GM21737 (cell line): ENCODE measurements at regions not wholly inside any gene's neighbourhood (a gene's known extent, or its start where the extent isn't known, plus 50 kb on each side); places are given as distances from the start of the nearest gene placed in this dataset.

Experiments used
- ATAC-seq: cut with Tn5 transposase; IDR thresholded peaks from one replicate; pipeline ENCODE4 v1.9.1; 2021; ENCODE audit warnings: mild to moderate bottlenecking, moderate library complexity; ENCODE audit not compliant: unreplicated experiment

- no peak for ATAC-seq
Observed at GRCh38 chr11:92317222-92317621, 92.6 kb downstream of the FAT3 start.

DNA sequence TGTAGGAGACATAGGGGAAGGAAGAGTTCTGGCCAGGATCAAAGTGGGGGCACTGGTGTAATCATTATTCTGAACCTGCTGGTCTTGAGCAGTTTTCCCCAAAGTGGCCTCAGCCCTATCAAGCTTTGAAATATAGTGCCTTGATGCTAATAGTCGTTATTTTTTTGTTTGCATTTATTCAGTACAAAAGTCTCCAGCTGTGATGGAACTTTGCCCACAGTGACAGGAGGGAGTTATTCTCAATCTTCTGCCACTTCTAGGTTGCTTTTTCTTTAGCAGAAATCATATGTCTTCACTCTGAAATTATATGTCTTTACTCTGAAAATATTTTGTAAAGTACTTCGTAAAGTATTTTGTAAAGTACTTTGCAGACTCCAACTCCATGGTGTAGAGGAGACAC, 93.1 kb downstream of the FAT3 start:
- no peak for ATAC-seq

DNA sequence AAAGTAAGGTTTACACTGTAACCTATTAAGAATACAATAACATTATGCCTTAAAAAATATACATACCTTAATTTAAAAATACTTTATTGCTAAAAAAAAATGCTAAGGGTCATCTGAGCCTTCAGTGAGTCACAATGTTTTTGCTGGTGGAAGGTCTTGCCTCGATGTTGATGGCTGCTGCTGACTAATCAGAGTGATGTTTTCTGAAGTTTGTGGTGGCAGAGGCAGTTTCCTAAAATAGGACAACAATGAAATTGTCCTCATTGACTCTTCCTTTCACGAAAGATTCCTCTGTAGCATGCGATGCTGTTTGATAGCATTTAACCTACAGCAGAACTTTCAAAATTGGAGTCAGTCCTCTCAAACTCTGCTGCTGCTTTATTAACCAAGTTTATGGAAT, 97.6 kb downstream of the FAT3 start:
- no peak for ATAC-seq

DNA sequence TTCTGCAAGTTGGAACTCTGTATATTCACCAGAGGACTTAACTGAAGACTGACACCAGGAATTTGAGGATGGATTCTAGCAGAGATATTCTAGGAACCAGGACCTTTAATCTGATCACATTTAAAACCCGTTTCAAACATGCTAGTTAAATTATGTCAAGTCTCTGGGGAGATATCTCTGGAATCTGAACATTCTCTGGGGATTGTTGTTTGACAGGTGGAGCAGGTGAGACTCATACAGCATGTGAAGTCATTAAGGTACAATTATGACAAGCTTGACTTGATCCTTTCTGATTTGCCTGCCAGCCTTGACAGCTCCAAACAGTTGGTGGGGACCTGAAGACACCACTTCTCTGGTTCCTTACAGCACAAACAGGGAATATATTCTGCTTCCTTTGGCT, 100.3 kb downstream of the FAT3 start:
- no peak for ATAC-seq

DNA sequence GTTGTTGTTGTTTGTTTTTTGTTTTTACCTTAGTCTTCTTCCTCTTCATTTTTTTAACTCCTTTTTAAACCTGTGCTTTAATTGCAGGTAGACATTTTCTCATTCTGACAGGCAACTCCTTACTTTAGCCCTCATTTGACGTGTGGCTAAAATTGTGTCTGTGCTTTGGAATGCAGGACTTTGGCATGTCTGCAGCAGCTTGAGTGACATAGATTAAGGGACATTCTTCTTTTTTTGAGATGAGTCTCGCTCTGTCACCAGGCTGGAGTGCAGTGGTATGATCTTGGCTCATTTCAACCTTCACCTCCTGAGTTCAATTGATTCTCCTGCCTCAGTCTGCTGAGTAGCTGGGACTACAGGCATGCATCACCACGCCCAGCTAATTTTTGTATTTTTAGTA, 100.8 kb downstream of the FAT3 start:
- ATAC-seq = no peak

- ATAC-seq = no peak
Observed at GRCh38 chr11:92329137-92329536, 104.5 kb downstream of the FAT3 start.

- no peak for ATAC-seq
Observed at GRCh38 chr11:92329646-92330045, 105.0 kb downstream of the FAT3 start.

DNA sequence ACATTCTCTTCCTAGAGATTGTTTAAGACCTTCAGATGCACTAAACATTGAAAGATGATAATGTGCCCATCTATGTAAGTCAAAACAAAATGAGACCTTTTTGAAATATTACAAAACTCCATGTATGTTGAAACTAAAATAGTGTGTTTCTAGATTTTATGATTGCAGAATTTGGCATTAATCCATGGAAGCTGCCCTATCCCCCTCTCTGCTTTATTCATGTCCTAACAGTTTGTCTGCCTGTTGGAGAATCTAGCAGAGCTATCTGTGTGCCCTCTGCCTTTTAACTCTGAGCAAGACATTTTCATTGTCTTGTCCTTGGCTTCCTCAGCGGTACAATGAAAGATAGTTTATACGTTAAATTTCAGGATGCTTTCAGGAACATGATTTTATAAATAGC, 105.5 kb downstream of the FAT3 start:
- no peak for ATAC-seq

GRCh38 chr11:92332986-92333385, 108.4 kb downstream of the FAT3 start:
- ATAC-seq = no peak

- no peak for ATAC-seq
Observed at GRCh38 chr11:92340839-92341238, 116.2 kb downstream of the FAT3 start.

- ATAC-seq = no peak
Observed at GRCh38 chr11:92342034-92342720, 117.6 kb downstream of the FAT3 start.

- ATAC-seq = no peak
Observed at GRCh38 chr11:92342886-92343285, 118.3 kb downstream of the FAT3 start.

GRCh38 chr11:92346220-92346619, 121.6 kb downstream of the FAT3 start:
- no peak for ATAC-seq

- ATAC-seq = no peak
Observed at GRCh38 chr11:92347454-92347853, 122.8 kb downstream of the FAT3 start.

DNA sequence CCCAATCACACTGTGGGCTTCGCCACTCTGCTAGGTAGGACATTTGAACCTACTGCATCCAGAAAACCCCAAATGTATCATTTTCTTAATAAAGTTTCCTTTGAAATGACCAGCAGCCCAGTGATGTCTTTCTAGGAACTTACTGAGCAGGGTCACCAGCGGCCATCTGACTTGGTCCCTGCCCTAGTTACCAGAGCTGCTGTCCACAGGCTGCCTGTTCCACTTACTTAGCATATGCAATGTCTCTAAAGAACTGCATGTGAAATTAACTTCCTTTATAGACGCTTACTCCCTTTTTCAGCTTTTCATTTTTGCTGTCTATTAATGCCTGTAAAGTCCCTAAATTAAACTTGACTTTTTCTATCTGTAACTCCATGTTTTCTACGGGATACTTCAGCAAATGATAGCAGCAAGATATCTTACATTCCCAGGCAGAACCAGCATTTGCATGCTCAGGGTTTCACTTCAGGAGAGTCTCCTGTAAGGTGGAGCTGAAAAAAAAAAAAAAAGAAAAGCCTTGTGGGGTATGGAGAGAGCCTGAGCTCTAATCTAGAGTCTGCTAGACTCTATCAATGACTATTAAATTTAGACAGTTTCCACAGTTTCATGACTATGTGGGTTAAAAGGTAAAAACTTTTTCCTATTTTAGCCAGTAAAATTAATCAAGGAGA, 125.0 kb downstream of the FAT3 start:
- no peak for ATAC-seq

DNA sequence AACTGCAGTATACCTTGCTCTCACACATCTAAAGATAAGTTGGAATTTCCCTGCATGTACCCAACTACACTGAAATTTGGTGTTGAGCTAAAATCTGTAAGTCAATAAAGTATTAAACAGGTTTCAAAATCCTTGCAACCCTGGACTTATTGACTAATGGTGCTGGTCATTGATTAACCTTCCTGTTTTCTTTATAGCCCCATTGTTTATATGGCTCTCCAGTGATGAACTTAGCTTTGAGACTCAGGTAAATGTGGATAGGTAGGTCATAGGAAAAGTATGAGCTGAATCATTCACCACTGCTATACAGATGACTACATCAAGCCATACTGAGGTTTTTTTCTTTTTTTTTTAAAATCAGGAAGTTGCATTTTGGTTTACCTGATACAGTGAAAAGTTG, 132.7 kb downstream of the FAT3 start:
- no peak for ATAC-seq

DNA sequence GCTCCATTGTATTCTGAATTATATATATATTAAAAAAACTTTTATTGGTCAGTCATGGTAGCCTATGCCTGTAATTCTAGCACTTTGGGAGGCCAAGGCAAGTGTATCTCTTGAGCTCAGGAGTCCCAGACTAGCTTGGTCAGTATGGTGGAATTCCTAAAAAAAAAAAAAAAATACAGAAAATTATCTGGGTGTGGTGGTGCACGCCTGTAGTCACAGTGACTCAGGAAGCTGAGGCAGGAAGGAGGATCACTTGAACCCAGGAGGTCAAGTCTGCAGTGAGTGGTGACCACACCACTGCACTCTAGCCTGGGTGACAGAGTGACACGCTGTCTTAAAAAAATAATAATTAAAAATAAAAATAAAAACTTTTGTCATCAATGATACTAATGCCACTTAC, 133.2 kb downstream of the FAT3 start:
- no peak for ATAC-seq

GRCh38 chr11:92361551-92361950, 136.9 kb downstream of the FAT3 start:
- ATAC-seq = no peak

- ATAC-seq = no peak
Observed at GRCh38 chr11:92362989-92363388, 138.4 kb downstream of the FAT3 start.

- no peak for ATAC-seq
Observed at GRCh38 chr11:92364177-92364576, 139.6 kb downstream of the FAT3 start.

- ATAC-seq = no peak
Observed at GRCh38 chr11:92376146-92376599, 151.6 kb downstream of the FAT3 start.

DNA sequence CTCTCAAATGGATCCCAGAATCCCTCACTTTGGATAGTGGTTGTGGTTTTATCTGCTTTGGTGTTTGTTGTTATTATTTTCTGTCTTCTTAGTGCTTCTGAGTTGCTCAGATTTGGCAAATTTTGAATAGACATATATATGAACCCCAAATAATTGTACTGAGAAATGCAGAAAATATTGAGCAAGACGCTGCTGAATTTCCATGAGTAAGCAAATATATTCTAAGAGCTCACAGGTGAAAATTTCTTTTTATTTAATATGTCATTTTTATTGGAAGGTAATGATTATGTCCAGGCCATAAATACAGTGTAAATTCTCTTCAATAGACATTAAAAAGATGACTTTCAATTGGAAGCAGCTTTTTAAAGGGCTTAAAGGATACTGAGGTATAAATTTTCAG, 152.1 kb downstream of the FAT3 start:
- no peak for ATAC-seq

GRCh38 chr11:92380882-92381281, 156.3 kb downstream of the FAT3 start:
- no peak for ATAC-seq
